Endothelial cell of umbilical vein (primary cell): ENCODE measurements at regions not wholly inside any gene's neighbourhood (a gene's known extent, or its start where the extent isn't known, plus 50 kb on each side); places are given as distances from the start of the nearest gene placed in this dataset.
"Not testable (repeated sequence)": the region's sequence is repeated elsewhere in the genome, so short reads cannot be mapped to it uniquely, and the experiment has no call there.

Source experiments
- BruUV-seq: library from RNA; stranded (reverse); fragments of 400-500 nt; replicated peaks from 2 replicates; lab custom pipeline; 2021; lab: Mats Ljungman, UMichigan
- CTCF ChIA-PET: fragments of 300-600, 350-600 bp; sonication (Branson Sonifier 250); formaldehyde crosslinking; loops from one replicate; lab custom pipeline; 2021; ENCODE audit warnings: antibody characterized with exemption, inconsistent platforms; lab: Charles Lee
- POLR2A ChIA-PET: fragments of 300-600, 350-600 bp; sonication (Branson Sonifier 250); formaldehyde crosslinking; loops from one replicate; lab custom pipeline; 2021; ENCODE audit warnings: antibody characterized with exemption, inconsistent platforms; lab: Charles Lee
- DNase-seq: peaks from one replicate; pipeline ENCODE4 v3.0.0-alpha.2; 2011; ENCODE audit warnings: low read depth, low spot score
- FAIRE-seq: peaks from 2 replicates; lab custom pipeline; 2011; peaks lifted over from hg19 to GRCh38; lab: Jason Lieb, UNC
- H2AFZ ChIP-seq: 2 replicates; pipeline ENCODE4 v1.6.0; 2012; ENCODE audit warnings: low read depth, low read length, control low read depth, inconsistent platforms
- H3K27ac ChIP-seq: 2 replicates; pipeline ENCODE4 v1.5.1; 2011; ENCODE audit warnings: low read depth, mild to moderate bottlenecking, control low read depth, low read length, moderate library complexity; ENCODE audit not compliant: insufficient read depth
- H3K27me3 ChIP-seq, 2 experiments: 2 replicates each; pipeline versions ENCODE4 v1.6.0 to v1.6.1; 2011; ENCODE audit warnings: low read length in 2 of 2, mixed read lengths in 1 of 2; ENCODE audit not compliant: control insufficient read depth in 2 of 2, insufficient read depth in 2 of 2
- H3K36me3 ChIP-seq, 2 experiments: 2 replicates in 1 of 2; 3 replicates in 1 of 2; pipeline ENCODE4 v1.5.1; 2011; ENCODE audit warnings: low read length in 2 of 2, mild to moderate bottlenecking in 1 of 2, moderate library complexity in 1 of 2; ENCODE audit not compliant: control insufficient read depth in 2 of 2, insufficient read depth in 2 of 2; ENCODE audit errors: extremely low read depth in 1 of 2
- H3K4me1 ChIP-seq: 3 replicates; pipeline ENCODE4 v1.5.1; 2011; ENCODE audit warnings: mild to moderate bottlenecking, low read length; ENCODE audit not compliant: control insufficient read depth, insufficient read depth; ENCODE audit errors: extremely low read depth
- H3K4me2 ChIP-seq: 2 replicates; pipeline ENCODE4 v1.6.1; 2011; ENCODE audit warnings: low read length, control low read depth, mixed read lengths; ENCODE audit not compliant: insufficient read depth
- H3K4me3 ChIP-seq, 3 experiments: fragments of 200-600 bp in 1 of 3; sonication (generic), shearing (Covaris generic) in 1 of 3; replicated peaks in 1 of 3; 2 replicates each; pipeline ENCODE4 v1.5.1; 2011 to 2016; ENCODE audit warnings: control low read depth in 3 of 3, low read length in 3 of 3, mild to moderate bottlenecking in 2 of 3, inconsistent platforms in 1 of 3, low read depth in 1 of 3, moderate library complexity in 1 of 3; ENCODE audit not compliant: insufficient read depth in 1 of 3
- H3K79me2 ChIP-seq: 2 replicates; pipeline ENCODE4 v1.6.0; 2012; ENCODE audit warnings: low read length, inconsistent platforms; ENCODE audit not compliant: control insufficient read depth, insufficient read depth
- H3K9ac ChIP-seq: replicated peaks from 2 replicates; pipeline ENCODE3; 2011; ENCODE audit warnings: low read length, control low read depth; ENCODE audit not compliant: insufficient read depth; ENCODE audit errors: extremely low read depth
- H3K9me1 ChIP-seq: replicated peaks from 3 replicates; pipeline ENCODE4 v1.6.0; 2011; ENCODE audit warnings: mild to moderate bottlenecking, low read length; ENCODE audit not compliant: control insufficient read depth, insufficient read depth; ENCODE audit errors: extremely low read depth
- H3K9me3 ChIP-seq: replicated peaks from 2 replicates; pipeline ENCODE4 v1.5.1; 2012; ENCODE audit warnings: low read length, inconsistent platforms; ENCODE audit not compliant: control insufficient read depth, insufficient read depth
- H4K20me1 ChIP-seq: replicated peaks from 2 replicates; pipeline ENCODE3; 2011; ENCODE audit warnings: mild to moderate bottlenecking, low read length; ENCODE audit not compliant: control insufficient read depth, insufficient read depth; ENCODE audit errors: extremely low read depth
- EZH2 ChIP-seq: IDR thresholded peaks from 2 replicates; pipeline ENCODE4 v1.6.1; 2012; ENCODE audit warnings: borderline replicate concordance, low read depth, mild to moderate bottlenecking, moderate library complexity, low read length, inconsistent platforms; ENCODE audit not compliant: severe bottlenecking
- FOS ChIP-seq: IDR thresholded peaks from 2 replicates; pipeline ENCODE4 v1.6.1; 2011; ENCODE audit warnings: mild to moderate bottlenecking, low read length, moderate library complexity, borderline replicate concordance; ENCODE audit not compliant: insufficient read depth
- GATA2 ChIP-seq: IDR thresholded peaks from 2 replicates; pipeline ENCODE4 v1.7.0; 2011; ENCODE audit warnings: low read depth, mild to moderate bottlenecking, moderate library complexity, mixed read lengths, low read length; ENCODE audit not compliant: insufficient read length, insufficient read depth
- JUN ChIP-seq: IDR thresholded peaks from 2 replicates; pipeline ENCODE4 v1.6.1; 2011; ENCODE audit warnings: borderline replicate concordance, low read depth; ENCODE audit not compliant: insufficient read length, insufficient read depth
- MYC ChIP-seq: IDR thresholded peaks from one replicate; pipeline ENCODE4 v1.6.1; 2011; ENCODE audit warnings: mild to moderate bottlenecking, low read depth, low read length
- POLR2A ChIP-seq: IDR thresholded peaks from 2 replicates; pipeline ENCODE4 v1.6.1; 2012; ENCODE audit warnings: low read depth, mild to moderate bottlenecking, control low read depth, low read length
- POLR2AphosphoS5 ChIP-seq: IDR thresholded peaks from 2 replicates; pipeline ENCODE4 v1.6.1; 2012; ENCODE audit warnings: low read depth, mild to moderate bottlenecking, control low read depth, low read length, moderate library complexity; ENCODE audit not compliant: insufficient read depth
- dilution Hi-C: fragments of 300-500 bp; cut with MboI; formaldehyde crosslinking; loops from one replicate; pipeline ENCODE4 v1.15.0; 2019; ENCODE audit warnings: low sequenced_read_pairs; ENCODE audit not compliant: extremely low pct_ligation_motif_present
- intact Hi-C: fragments of 100-400 bp; cut with micrococcal nuclease; formaldehyde crosslinking; loops from one replicate; pipeline ENCODE4 v1.10.0; 2022
- TF ChIP-seq, protein P1 (sequence below): IDR thresholded peaks from 2 replicates; pipeline ENCODE4 v1.6.1; 2011; ENCODE audit not compliant: insufficient read depth, insufficient read length
- TF ChIP-seq, protein P2 (sequence below), 2 donors: IDR thresholded peaks; 1 replicate in 1 of 2; 2 replicates in 1 of 2; pipeline ENCODE4 v1.5.1; 2011; ENCODE audit warnings: low read length in 2 of 2, mild to moderate bottlenecking in 2 of 2, moderate library complexity in 2 of 2, control low read depth in 1 of 2, inconsistent platforms in 1 of 2, low read depth in 1 of 2; ENCODE audit not compliant: insufficient read depth in 1 of 2; ENCODE audit errors: extremely low read depth in 1 of 2

DNA sequence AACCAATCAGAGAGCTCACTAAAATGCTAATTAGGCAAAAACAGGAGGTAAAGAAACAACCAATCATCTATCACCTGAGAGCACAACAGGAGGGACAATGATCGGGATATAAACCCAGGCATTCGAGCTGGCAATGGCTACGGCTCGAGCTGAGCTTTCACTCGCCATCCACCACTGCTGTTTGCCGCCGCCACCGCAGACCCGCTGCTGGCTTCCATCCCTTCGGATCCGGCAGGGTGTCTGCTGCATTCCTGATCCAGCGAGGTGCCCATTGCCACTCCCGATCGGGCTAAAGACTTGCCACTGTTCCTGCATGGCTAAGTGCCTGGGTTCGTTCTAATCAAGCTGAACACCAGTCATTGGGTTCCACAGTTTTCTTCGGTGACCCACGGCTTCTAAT, 236.7 kb upstream of the DLGAP1 start:
- Histone ChIP-seq H3K4me2 (no peak overlapping the region), H4K20me1 (no peaks in the 10 kb centered on the region), H3K4me3 (no peak overlapping the region), H2AFZ (no peak overlapping the region), H3K27me3 (no peaks in the 10 kb centered on the region), H3K27ac (no peak overlapping the region), H3K36me3 (no peaks in the 10 kb centered on the region), H3K79me2 (no peaks in the 10 kb centered on the region), H3K9ac (no peak overlapping the region), H3K4me1 (no peaks in the 10 kb centered on the region), H3K9me3 (no peaks in the 10 kb centered on the region), H3K9me1 (no peaks in the 10 kb centered on the region)
- ChIA-PET POLR2A (no interaction called here), CTCF (no interaction called here)
- no TSS peak for BruUV-seq
- DNase-seq = no peak
- no peak for FAIRE-seq
- intact Hi-C loops (no loop called here), dilution Hi-C loops (no loop called here)
- TF ChIP-seq EZH2 = no peak
- TF ChIP-seq GATA2 = no peak
- TF ChIP-seq, protein P1, sequence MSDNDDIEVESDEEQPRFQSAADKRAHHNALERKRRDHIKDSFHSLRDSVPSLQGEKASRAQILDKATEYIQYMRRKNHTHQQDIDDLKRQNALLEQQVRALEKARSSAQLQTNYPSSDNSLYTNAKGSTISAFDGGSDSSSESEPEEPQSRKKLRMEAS = no peak
- no peak for TF ChIP-seq JUN
- no peak for TF ChIP-seq POLR2A
- TF ChIP-seq POLR2AphosphoS5 = no peak
- no peak for TF ChIP-seq FOS
- TF ChIP-seq, protein P2, sequence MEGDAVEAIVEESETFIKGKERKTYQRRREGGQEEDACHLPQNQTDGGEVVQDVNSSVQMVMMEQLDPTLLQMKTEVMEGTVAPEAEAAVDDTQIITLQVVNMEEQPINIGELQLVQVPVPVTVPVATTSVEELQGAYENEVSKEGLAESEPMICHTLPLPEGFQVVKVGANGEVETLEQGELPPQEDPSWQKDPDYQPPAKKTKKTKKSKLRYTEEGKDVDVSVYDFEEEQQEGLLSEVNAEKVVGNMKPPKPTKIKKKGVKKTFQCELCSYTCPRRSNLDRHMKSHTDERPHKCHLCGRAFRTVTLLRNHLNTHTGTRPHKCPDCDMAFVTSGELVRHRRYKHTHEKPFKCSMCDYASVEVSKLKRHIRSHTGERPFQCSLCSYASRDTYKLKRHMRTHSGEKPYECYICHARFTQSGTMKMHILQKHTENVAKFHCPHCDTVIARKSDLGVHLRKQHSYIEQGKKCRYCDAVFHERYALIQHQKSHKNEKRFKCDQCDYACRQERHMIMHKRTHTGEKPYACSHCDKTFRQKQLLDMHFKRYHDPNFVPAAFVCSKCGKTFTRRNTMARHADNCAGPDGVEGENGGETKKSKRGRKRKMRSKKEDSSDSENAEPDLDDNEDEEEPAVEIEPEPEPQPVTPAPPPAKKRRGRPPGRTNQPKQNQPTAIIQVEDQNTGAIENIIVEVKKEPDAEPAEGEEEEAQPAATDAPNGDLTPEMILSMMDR (IDR thresholded peaks at IDR 0.05; ENCODE audit: extremely low read depth in 1 of 2, insufficient read depth in 1 of 2, low read depth in 1 of 2, low read length in 2 of 2) = no peak
- no peak for TF ChIP-seq MYC

DNA sequence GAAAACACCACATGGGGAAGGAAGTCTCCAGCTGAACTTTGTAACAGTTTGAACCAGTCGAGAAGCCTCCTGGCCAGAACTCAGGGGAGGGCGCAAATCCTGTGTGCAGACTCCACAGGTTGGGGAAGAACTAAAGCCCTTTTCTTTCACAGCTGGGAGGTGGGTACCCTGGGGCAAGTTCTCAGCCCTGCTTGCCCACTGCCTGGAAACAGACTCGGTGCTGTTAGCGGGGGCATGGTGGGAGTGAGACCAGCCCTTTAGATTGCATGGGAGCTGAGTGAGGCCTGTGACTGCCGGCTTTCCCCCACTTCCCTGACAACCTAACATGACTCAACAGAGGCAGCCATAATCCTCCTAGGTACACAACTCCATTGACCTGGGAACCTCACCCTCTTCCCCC, 223.6 kb upstream of the DLGAP1 start:
- H3K36me3 ChIP-seq, intact Hi-C loops, H3K27ac ChIP-seq, DNase-seq, H4K20me1 ChIP-seq, CTCF ChIA-PET, H3K4me3 ChIP-seq, H3K9ac ChIP-seq, POLR2A ChIA-PET, H3K9me1 ChIP-seq, H3K27me3 ChIP-seq, H3K79me2 ChIP-seq, H3K9me3 ChIP-seq, dilution Hi-C loops, H3K4me1 ChIP-seq, H3K4me2 ChIP-seq, FAIRE-seq, H2AFZ ChIP-seq, BruUV-seq: not testable (repeated sequence)
